SU-DHL-6 (cell line): ENCODE measurements at regions not wholly inside any gene's neighbourhood (a gene's known extent, or its start where the extent isn't known, plus 50 kb on each side); places are given as distances from the start of the nearest gene placed in this dataset.

Experiments used
- H2AFZ ChIP-seq: fragments of 200-600 bp; sonication (generic); 2 replicates; pipeline ENCODE4 v1.6.1; 2014; ENCODE audit warnings: low read depth, mild to moderate bottlenecking, moderate library complexity, mixed read lengths, antibody characterized with exemption, low read length; ENCODE audit not compliant: severe bottlenecking
- H3F3A ChIP-seq: fragments of 200-600 bp; shearing (Covaris generic); 2 replicates; pipeline ENCODE4 v1.6.0; 2016; ENCODE audit warnings: antibody characterized with exemption, mild to moderate bottlenecking; ENCODE audit not compliant: insufficient read depth
- H3K27ac ChIP-seq: fragments of 200-600 bp; sonication (generic); 2 replicates; pipeline ENCODE4 v1.5.1; 2016; ENCODE audit warnings: low read depth, mild to moderate bottlenecking, low read length, moderate library complexity, mixed read lengths
- H3K27me3 ChIP-seq: fragments of 200-600 bp; sonication (generic), shearing (Covaris generic); 2 replicates; pipeline ENCODE4 v1.6.0; 2014; ENCODE audit warnings: mild to moderate bottlenecking, low read length
- H3K36me3 ChIP-seq: fragments of 200-600 bp; sonication (generic); 2 replicates; pipeline ENCODE4 v1.6.1; 2014; ENCODE audit warnings: mild to moderate bottlenecking, low read length, mixed read lengths
- H3K4me2 ChIP-seq: fragments of 300-600, 200-600 bp; shearing (Covaris generic), sonication (generic); 2 replicates; pipeline ENCODE4 v1.6.0; 2014; ENCODE audit warnings: low read length, low read depth, mild to moderate bottlenecking; ENCODE audit not compliant: poor library complexity, severe bottlenecking
- H3K4me3 ChIP-seq: fragments of 200-600 bp; sonication (generic); 2 replicates; pipeline ENCODE4 v1.5.1; 2014; ENCODE audit warnings: antibody characterized with exemption, low read length, mild to moderate bottlenecking, mixed read lengths; ENCODE audit not compliant: insufficient read depth, poor library complexity, severe bottlenecking
- H3K79me2 ChIP-seq: fragments of 200-600 bp; sonication (generic); 2 replicates; pipeline ENCODE4 v1.6.1; 2014; ENCODE audit warnings: mild to moderate bottlenecking, low read length, moderate library complexity; ENCODE audit not compliant: insufficient read depth
- H3K9ac ChIP-seq: fragments of 200-600 bp; sonication (generic); 2 replicates; pipeline ENCODE4 v1.7.0; 2014; ENCODE audit warnings: mild to moderate bottlenecking, low read length
- H3K9me2 ChIP-seq: fragments of 200-600 bp; sonication (generic); replicated peaks from 2 replicates; pipeline ENCODE4 v1.6.1; 2014; ENCODE audit warnings: low read length; ENCODE audit not compliant: insufficient read depth
- H3K9me3 ChIP-seq: fragments of 200-600 bp; sonication (generic); 2 replicates; pipeline ENCODE4 v1.6.1; 2014; ENCODE audit warnings: low read length, mixed read lengths; ENCODE audit not compliant: insufficient read depth
- H4K20me1 ChIP-seq: fragments of 200-600 bp; sonication (generic); 2 replicates; pipeline ENCODE4 v1.6.1; 2014; ENCODE audit warnings: low read depth, mild to moderate bottlenecking, antibody characterized with exemption, low read length, moderate library complexity, mixed read lengths
- CTCF ChIP-seq: fragments of 200-600 bp; sonication (generic); IDR thresholded peaks from one replicate; pipeline ENCODE4 v1.5.1; 2017; ENCODE audit warnings: antibody characterized with exemption, mild to moderate bottlenecking, low read length, moderate library complexity; ENCODE audit not compliant: insufficient read depth, poor library complexity, severe bottlenecking
- EZH2phosphoT487 ChIP-seq: fragments of 200-600 bp; sonication (generic), shearing (Covaris generic); conservative IDR thresholded peaks from 2 replicates; pipeline ENCODE4 v1.6.1; 2018; ENCODE audit warnings: mild to moderate bottlenecking, antibody characterized with exemption, low read length, moderate library complexity, mixed read lengths

DNA sequence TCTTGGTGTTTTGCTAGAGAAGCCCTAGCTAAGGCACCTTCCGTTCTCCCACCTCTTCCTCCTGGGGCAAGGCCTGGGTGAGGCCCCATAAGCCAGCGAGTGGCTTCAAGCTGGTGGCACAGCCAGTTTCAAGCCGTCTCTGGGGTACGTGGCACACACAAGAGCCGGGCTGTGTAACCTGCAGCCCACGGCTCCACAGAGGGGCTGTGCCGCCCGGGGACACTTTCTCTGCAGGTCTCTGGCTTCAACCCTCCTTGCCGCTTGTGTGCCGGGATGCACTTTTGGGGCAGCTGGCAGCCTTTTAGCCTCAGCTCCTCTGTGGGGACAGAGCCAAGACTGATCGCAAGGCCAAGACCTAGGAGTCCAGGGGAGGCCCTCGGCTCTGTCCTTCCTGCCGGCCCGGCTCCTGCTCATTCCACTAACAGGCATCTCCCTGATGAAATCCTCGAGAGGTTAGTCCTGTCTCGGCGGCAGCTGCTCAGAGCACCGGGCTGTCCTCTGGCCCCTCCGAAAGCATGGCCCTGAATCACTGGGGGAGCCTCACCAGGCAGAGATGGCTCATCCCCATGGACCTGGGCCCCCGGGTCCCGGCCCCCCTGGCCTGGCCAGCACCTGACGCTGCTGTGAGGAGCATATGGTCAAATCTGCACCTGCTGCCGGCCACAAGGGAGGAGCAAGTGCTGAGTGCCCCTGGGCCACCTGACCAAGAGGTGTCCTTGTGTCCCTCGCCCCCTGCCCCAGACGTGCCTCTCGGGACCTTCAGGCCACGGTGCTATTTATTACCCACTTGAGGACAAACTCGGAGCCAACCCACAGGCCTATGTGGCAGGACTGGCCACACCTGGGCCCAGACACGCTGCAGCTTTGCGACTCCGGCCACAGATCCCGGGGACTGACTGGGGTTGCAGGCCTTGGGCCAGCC is 98.5 kb downstream of the METRNL start:
- H3K27me3 ChIP-seq: no peaks in the 10 kb centered on the region

GRCh38 chr17:83178533-83179304 is 99.3 kb downstream of the METRNL start:
- Histone ChIP-seq H3K9ac (no peak overlapping the region), H3K36me3 (no peaks in the 10 kb centered on the region), H3K27ac (no peak overlapping the region), H3K4me3 (no peak overlapping the region), H4K20me1 (no peaks in the 10 kb centered on the region), H3K79me2 (no peaks in the 10 kb centered on the region), H3K4me2 (no peak overlapping the region), H3K9me3 (no peaks in the 10 kb centered on the region), H3K27me3 (no peaks in the 10 kb centered on the region), H2AFZ (no peak overlapping the region), H3F3A (no peaks in the 10 kb centered on the region), H3K9me2 (no peaks in the 10 kb centered on the region)
- no peak for TF ChIP-seq EZH2phosphoT487
- no peak for TF ChIP-seq CTCF

More for the DNA sequence above, 98.5 kb downstream of the METRNL start:
- no peaks in the 10 kb centered on the region for H4K20me1 ChIP-seq
- H2AFZ ChIP-seq: no peak overlapping the region
- H3K79me2 ChIP-seq: no peaks in the 10 kb centered on the region
- H3K27ac ChIP-seq: no peak overlapping the region
- TF ChIP-seq EZH2phosphoT487 (no peak), CTCF (no peak)
- no peak overlapping the region for H3K4me2 ChIP-seq
- no peaks in the 10 kb centered on the region for H3K9me3 ChIP-seq
- no peak overlapping the region for H3K4me3 ChIP-seq
- no peaks in the 10 kb centered on the region for H3K36me3 ChIP-seq
- no peaks in the 10 kb centered on the region for H3K9me2 ChIP-seq
- H3K9ac ChIP-seq: no peak overlapping the region
- no peaks in the 10 kb centered on the region for H3F3A ChIP-seq

GRCh38 chr17:83179374-83179773 is 100.0 kb downstream of the METRNL start:
- Histone ChIP-seq H3K9ac (no peak overlapping the region), H3K4me2 (no peak overlapping the region), H4K20me1 (no peaks in the 10 kb centered on the region), H3K27me3 (no peaks in the 10 kb centered on the region), H3K4me3 (no peak overlapping the region), H3K79me2 (no peaks in the 10 kb centered on the region), H3K9me2 (no peaks in the 10 kb centered on the region), H3F3A (no peaks in the 10 kb centered on the region), H3K36me3 (no peaks in the 10 kb centered on the region), H3K27ac (no peak overlapping the region), H3K9me3 (no peaks in the 10 kb centered on the region), H2AFZ (no peak overlapping the region)
- TF ChIP-seq CTCF (no peak), EZH2phosphoT487 (no peak)
